ENCODE measurements at regions not wholly inside any gene's neighbourhood (a gene's known extent, or its start where the extent isn't known, plus 50 kb on each side); places are given as distances from the start of the nearest gene placed in this dataset.

DNA sequence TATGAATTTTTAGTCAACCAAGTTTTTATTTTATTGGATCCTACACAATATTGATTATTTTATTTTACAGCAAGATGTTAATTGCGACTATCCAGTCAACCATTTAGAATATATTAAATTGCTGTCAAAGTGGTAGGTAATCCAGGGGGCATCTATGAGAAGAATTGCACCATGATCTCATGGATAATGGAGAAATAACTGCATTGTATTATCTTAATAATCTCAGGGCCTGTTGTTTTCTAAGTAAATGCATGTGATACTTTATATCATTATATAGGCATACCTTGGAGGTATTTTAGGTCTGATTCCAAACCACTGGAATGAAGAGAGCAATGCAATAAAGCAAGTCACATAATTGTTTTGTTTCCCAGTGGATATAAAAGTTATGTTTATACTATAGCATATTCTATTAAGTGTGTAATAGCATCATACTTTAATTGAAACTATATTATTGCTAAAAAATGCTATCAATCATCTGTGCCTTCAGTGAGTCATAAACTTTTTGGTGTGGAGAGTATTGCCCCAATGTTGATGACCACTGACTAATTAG, 595.4 kb upstream of the CHORDC1 start:
- Histone ChIP-seq H4K20me1 (ENCODE audit: insufficient read depth) (no peaks in the 10 kb centered on the region), H3K36me3 (ENCODE audit: insufficient read depth) (no peaks in the 10 kb centered on the region), H3K4me1 (ENCODE audit: low read depth, poor library complexity, severe bottlenecking) (no peaks in the 10 kb centered on the region), H3K4me2 (no peak overlapping the region), H3K9ac (no peak overlapping the region), H3K4me3 (IDR thresholded peaks at IDR 0.05; ENCODE audit: insufficient read depth, low read depth, low read length) (no peak overlapping the region), H2AFZ (ENCODE audit: low read depth) (no peak overlapping the region), H3K27ac (no peak overlapping the region), H3K27me3 (ENCODE audit: insufficient read depth, low read depth) (no peaks in the 10 kb centered on the region), H3K79me2 (ENCODE audit: insufficient read depth, low read depth) (no peaks in the 10 kb centered on the region)
- no peak for TF ChIP-seq CTCF (conservative IDR thresholded peaks at IDR 0.05; ENCODE audit: low read depth, low read length)

DNA sequence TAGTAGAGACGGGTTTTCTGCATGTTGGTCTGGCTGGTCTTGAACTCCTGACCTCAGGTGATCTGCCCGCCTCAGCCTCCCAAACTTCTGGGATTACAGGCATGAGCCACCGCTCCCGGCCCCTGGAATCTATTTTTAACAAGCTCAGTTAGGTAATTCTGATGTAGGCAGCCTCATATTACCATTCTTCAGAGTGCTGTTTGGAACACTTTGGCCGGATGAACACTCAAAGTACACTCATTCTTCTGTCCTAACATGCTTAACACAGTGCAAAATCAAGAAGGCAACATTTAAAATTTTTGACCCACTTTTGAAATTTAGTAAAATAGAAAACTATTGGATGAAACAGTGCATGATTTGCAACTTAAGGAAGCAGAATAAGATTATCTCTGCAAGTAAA, 586.7 kb upstream of the CHORDC1 start:
- Histone ChIP-seq H4K20me1 (ENCODE audit: insufficient read depth) (no peaks in the 10 kb centered on the region), H3K4me1 (ENCODE audit: low read depth, poor library complexity, severe bottlenecking) (no peaks in the 10 kb centered on the region), H3K4me2 (no peak overlapping the region), H3K79me2 (ENCODE audit: insufficient read depth, low read depth) (no peaks in the 10 kb centered on the region), H3K27ac (no peak overlapping the region), H3K4me3 (IDR thresholded peaks at IDR 0.05; ENCODE audit: insufficient read depth, low read depth, low read length) (no peak overlapping the region), H3K9ac (no peak overlapping the region), H3K27me3 (ENCODE audit: insufficient read depth, low read depth) (no peaks in the 10 kb centered on the region), H3K36me3 (ENCODE audit: insufficient read depth) (no peaks in the 10 kb centered on the region), H2AFZ (ENCODE audit: low read depth) (no peak overlapping the region)
- no peak for TF ChIP-seq CTCF (conservative IDR thresholded peaks at IDR 0.05; ENCODE audit: low read depth, low read length)

- H4K20me1 ChIP-seq (ENCODE audit: insufficient read depth) = no peaks in the 10 kb centered on the region
- TF ChIP-seq CTCF (conservative IDR thresholded peaks at IDR 0.05; ENCODE audit: low read depth, low read length) = no peak
- H3K4me3 ChIP-seq (IDR thresholded peaks at IDR 0.05; ENCODE audit: insufficient read depth, low read depth, low read length) = no peak overlapping the region
- no peaks in the 10 kb centered on the region for H3K4me1 ChIP-seq (ENCODE audit: low read depth, poor library complexity, severe bottlenecking)
- no peaks in the 10 kb centered on the region for H3K27me3 ChIP-seq (ENCODE audit: insufficient read depth, low read depth)
- no peak overlapping the region for H3K27ac ChIP-seq
- no peak overlapping the region for H3K9ac ChIP-seq
- no peaks in the 10 kb centered on the region for H3K79me2 ChIP-seq (ENCODE audit: insufficient read depth, low read depth)
- H3K36me3 ChIP-seq (ENCODE audit: insufficient read depth) = no peaks in the 10 kb centered on the region
- no peak overlapping the region for H2AFZ ChIP-seq (ENCODE audit: low read depth)
- H3K4me2 ChIP-seq = no peak overlapping the region
Measured at GRCh38 chr11:90805172-90805571, 582.3 kb upstream of the CHORDC1 start.

GRCh38 chr11:90803831-90804230, 581.0 kb upstream of the CHORDC1 start:
- H3K79me2 ChIP-seq (ENCODE audit: insufficient read depth, low read depth) = no peaks in the 10 kb centered on the region
- no peak overlapping the region for H3K4me3 ChIP-seq (IDR thresholded peaks at IDR 0.05; ENCODE audit: insufficient read depth, low read depth, low read length)

More at GRCh38 chr11:90803831-90804230, 581.0 kb upstream of the CHORDC1 start:
- no peak overlapping the region for H3K9ac ChIP-seq
- no peak for TF ChIP-seq CTCF (conservative IDR thresholded peaks at IDR 0.05; ENCODE audit: low read depth, low read length)
- H2AFZ ChIP-seq (ENCODE audit: low read depth) = no peak overlapping the region
- no peaks in the 10 kb centered on the region for H4K20me1 ChIP-seq (ENCODE audit: insufficient read depth)
- H3K4me2 ChIP-seq = no peak overlapping the region
- H3K4me1 ChIP-seq (ENCODE audit: low read depth, poor library complexity, severe bottlenecking) = no peaks in the 10 kb centered on the region
- H3K27ac ChIP-seq = no peak overlapping the region
- H3K36me3 ChIP-seq (ENCODE audit: insufficient read depth) = no peaks in the 10 kb centered on the region
- H3K27me3 ChIP-seq (ENCODE audit: insufficient read depth, low read depth) = no peaks in the 10 kb centered on the region
